ENCODE measurements at regions not wholly inside any gene's neighbourhood (a gene's known extent, or its start where the extent isn't known, plus 50 kb on each side); places are given as distances from the start of the nearest gene placed in this dataset.

GRCh38 chr1:5590717-5591116 lies 401.5 kb downstream of the NPHP4 start:
- no peak for DNase-seq

DNA sequence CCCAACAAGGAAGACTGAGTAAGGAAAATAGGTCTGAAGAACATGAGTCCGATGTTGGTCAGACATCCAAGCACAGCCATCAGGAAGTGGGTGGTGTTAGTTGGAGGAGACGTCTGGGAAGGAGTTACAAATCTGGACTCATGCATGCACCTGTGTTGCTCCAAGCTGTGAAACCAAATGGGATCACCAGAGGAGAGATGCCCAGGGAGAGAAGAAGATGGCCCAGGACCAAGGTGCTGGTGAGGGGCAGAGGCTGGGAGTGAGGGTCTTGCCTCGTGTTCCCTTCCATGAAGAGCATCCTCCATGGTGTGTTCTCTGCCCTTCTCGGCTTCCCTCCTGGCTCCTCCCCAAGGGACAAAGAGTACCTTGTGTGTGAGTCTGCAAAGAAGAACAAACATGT lies 405.6 kb downstream of the NPHP4 start:
- DNase-seq = no peak

DNA sequence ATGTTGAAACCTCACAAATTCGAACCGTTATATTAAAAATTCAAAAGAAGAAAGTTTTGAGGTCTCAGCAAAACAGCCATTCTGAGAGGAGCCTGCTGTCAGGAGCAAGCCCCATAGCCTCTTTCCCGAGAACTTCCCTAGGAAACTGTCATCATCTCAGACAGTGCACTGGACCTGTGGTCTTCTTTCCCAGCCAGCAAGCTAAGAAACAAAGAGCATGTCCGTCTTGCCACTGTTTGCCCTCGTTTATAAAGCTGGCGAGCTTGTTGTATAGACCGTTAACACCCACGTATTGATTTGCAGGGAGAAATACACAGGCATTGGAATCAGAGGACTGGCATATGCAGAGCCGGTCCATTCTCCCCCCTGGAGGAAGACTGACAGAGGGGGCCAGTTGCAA lies 407.0 kb downstream of the NPHP4 start:
- no peak for DNase-seq

GRCh38 chr1:5580926-5581325 lies 411.3 kb downstream of the NPHP4 start:
- no peak for DNase-seq

- no peak for DNase-seq
Observed at GRCh38 chr1:5579966-5580365, 412.3 kb downstream of the NPHP4 start.

DNA sequence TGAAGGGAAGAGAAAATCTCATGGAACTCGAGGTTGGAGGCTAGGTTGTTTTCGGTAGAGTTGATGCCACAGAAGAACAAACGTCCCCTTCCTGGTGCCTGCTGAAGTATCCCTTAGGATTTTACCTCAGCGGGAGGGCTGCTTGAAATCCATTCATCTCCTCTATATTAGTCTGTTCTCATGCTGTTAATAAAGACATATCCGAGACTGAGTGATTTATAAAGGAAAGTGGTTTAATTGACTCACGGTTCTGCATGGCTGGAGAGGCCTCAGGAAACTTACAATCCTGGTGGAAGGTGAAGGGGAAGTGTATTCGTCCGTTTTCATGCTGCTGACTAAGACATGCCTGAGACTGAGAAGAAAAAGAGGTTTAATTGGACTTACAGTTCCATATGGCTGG lies 413.5 kb downstream of the NPHP4 start:
- no peak for DNase-seq

GRCh38 chr1:5577255-5578040 lies 414.8 kb downstream of the NPHP4 start:
- DNase-seq = no peak

- no peak for DNase-seq
Observed at GRCh38 chr1:5576673-5577065, 415.6 kb downstream of the NPHP4 start.

DNA sequence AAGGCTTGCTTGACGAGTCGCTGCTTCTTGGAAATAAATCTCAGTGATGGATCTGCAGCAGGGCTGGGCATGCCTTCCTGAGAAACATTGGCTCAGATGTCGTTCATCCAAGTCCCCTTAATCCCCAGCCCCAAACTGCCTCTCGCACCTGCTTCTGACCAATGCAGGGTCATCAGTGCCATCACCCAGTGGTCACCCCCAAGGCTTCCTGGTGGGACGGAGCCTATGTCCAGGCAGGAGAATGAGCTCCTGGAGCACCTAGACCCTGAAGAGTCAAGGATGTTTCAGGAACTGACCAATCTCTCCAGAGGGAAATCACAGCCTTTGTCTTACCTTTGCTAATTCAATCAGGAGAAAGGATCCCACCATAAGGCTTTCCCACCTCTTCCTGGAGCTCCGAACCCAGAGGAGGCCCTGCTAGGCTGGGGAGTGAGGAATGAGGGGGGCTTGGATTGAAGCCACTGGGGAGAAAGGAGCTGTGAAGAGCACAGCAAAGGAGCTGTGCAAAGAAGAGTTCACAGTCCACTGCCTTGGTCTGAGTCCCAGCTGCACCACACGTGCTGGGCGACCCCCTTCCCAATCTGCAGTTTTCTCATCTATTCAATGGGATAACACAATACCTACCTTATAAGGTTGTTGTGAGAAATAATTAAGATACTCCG lies 416.1 kb downstream of the NPHP4 start:
- no peak for DNase-seq

DNA sequence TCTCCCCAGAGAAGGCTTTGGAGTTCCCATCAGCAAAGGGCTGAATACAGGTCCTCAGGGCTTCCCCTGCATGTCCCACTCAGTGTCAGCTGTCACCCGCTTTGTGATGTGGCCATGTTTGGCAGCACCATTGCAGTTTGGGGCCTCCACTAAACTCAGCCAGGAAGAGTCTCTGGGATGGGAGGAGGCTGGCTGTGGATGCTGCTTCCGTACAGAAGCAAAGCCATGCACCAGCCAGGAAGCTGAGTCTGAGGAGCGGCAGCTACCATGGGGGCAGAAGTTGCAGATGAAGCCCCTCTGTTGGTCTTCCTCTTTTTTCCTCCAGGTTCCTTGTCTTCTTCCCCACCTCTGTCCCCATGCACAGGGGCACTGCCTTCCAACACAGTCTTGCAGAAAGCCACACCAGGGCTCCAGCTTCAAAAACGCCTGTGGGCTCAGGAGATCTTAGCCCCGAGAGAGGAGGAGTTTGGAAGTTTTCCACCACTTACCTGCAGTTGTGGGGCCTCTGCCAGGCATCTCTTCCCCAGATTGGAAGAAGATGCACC lies 416.8 kb downstream of the NPHP4 start:
- no peak for DNase-seq

DNA sequence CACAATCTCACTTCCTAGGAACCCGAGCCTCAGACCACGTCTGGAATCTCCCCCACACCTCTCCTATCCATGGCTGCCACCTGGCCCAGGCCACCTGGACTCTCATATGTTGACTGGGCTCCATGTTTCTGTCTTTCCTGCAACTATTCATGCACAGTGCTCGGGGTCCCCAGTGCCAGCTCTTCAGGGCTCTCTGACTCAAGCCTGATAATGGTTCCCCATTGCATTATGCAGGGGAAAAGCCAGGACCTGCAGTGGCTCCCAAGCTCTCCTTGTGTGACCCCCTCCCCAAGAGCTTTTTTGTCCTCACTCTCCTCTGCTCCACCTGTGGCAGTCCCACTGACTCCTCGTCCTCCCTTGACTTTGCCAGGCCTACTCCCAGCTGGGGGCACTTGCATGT lies 417.6 kb downstream of the NPHP4 start:
- DNase-seq = no peak

DNA sequence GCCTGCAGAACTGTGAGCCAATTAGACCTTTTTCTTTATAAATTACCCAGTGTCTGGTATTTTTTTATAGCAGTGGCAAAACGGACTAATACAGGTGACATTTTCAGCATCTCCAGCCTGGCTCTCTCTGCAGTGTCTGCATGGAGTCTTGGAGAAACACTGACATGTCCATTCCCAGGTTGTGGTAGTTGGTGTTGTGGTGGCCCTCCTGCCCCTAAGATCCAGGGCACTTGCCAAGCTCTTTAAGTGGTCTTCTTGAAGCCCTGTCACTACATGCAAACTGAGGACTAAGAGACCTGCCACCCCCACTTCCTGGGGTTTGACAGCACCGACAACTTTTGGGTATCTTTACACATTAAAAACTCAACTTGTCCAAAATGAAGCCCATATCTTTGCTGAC lies 419.4 kb downstream of the NPHP4 start:
- DNase-seq = no peak

DNA sequence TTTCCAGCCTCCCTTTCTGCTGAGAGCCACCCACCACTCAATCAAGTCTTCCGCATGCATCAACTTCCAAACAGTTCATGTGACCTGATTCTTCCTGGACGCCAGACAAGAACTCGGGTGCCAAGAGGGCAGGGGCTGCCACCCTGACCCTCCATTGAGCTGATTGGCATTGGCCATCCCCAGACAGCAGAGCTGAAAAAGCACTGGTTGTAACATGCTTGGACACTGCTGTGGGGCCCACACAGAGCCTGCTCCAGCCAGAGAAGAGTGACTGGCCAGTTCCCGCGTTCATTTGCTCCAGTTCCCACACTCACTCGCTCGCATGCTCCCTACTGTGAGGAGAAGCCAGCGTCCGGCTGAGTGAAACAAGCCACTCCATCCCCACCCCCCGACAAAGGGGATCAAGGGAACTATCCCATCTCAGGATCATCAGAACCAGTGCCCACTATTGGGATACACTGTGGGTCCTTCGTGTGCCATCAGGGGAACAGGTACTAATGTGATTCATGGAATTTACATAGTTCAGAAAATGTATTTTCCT lies 420.3 kb downstream of the NPHP4 start:
- DNase-seq = no peak

DNA sequence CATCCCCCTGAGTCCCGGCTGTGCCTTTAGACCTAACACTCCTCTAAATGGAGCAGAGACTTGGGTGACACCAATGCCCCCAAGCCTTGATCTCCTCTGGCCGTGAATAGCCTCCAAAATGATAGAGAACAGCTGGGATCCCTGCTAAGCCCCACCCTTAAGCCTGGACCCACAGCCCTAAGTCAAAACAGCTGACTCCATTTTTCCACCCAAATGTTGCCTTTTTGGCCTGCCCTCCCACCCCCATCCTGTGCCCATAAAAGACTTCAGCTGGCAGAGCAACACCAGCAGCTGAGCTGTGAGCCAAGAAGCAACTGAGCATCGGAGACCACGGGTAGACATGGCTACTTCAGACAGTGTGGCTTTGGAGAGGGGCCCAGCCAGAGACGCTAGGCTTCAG lies 420.8 kb downstream of the NPHP4 start:
- no peak for DNase-seq

GRCh38 chr1:5570931-5571330 lies 421.3 kb downstream of the NPHP4 start:
- DNase-seq = no peak

GRCh38 chr1:5568321-5568720 lies 423.9 kb downstream of the NPHP4 start:
- DNase-seq = no peak

DNA sequence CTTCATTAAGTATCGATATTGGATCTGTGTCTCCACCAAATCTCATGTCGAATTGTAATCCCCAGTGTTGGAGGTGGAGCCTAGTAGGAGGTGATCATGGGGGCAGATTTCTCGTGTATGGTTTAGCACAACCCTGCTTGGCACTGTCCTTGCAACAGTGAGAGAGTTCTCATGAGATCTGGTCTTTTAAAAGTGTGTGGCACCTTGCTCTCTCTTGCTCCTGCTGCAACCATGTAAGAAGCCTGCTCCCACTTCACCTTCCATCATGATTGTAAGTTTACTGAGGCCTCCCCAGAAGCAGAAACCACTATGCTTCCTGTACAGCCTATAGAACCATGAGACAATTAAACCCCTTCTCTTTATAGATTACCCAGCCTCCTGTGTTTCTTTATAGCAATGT lies 424.4 kb downstream of the NPHP4 start:
- no peak for DNase-seq

DNA sequence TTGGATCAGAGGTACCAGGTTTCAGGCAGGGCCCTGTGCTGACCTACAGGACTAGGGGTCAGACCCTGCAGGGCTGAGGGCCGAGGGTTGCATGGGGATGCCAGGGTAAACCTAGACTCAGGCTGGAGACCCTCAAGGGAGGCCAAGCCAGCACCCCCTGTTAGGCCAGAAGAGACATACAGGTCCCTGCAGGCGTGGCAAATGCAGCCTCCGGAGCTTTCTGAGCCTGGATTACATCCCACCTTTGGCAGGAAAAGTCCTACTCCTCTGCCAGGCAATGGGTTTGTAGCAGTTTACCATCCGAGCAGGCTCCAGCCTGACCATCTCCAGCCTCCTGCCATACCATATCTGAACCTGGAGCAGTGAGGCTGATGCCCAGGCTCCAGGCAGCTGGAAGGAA lies 425.3 kb downstream of the NPHP4 start:
- DNase-seq = no peak

DNA sequence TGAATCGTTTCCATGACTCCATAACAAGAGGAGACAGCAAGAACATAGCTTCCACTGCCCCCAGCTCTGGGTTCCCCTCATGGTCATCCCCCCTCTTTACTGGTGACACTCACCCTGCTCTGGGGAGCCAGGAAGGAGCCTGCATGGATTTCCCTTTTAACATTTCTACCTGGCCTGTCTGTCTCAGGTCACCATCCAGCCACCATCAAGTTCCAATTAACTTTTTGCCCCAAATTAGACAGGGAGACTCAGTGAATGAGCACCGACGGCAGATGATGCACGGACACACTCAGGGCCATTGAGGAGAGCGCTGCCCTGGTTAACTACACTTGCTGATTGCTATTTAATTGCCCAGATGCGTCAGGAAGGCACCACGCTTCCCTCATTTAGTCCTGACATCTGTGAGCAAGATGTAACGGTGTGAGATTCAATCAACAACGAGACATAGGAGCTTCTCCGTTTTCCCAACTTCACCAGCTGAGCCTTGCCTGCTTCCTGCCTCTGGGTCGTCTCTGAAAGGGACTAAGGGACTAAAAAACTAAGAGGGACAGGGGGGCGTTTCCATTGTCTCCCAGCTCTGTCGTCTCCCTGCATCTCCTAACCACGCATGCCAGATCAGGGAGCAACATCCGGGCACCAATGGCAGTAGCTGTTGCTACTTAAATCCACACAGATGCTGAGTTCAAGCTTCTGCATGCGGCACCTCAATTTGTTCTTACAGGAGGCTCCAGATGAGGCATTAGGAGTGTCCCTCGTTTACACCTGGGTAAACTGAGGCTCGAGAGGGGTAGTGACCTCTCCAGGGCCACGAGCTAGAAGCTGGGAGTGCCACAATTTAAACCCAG lies 426.7 kb downstream of the NPHP4 start:
- DNase-seq = no peak

DNA sequence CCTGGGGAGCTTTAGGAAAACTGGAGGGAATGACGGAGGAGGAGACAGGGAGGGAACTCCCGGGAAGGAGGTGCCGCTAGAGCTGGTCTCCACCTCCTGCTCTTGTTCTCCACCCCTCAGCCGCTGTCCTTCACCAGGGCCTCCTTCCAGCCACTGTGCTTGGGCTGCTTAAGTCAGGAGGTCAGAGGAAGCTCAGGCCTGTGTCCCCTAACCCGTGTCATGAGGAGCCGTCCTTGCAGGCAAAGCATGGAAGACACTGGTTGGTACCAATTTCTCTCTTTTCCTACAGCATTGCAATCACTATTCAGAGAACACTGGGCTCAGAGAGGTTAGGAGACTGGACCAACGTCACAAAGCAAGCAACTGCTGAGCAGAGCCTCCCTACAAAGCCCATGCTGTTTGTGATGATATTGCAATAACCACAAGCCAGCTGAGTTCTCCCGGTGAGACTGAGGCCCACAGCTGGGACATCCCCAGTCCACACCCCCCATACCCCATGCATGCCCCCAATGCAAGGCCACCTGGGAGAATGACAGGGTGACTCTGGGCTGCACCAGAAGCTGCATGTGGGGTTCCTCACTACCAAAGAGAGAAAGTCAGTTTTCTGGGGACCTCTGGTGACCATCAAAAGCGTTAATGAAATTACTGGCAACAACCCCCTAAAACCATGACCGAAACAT lies 427.5 kb downstream of the NPHP4 start:
- no peak for DNase-seq

GRCh38 chr1:5563861-5564577 lies 428.2 kb downstream of the NPHP4 start:
- DNase-seq = no peak

DNA sequence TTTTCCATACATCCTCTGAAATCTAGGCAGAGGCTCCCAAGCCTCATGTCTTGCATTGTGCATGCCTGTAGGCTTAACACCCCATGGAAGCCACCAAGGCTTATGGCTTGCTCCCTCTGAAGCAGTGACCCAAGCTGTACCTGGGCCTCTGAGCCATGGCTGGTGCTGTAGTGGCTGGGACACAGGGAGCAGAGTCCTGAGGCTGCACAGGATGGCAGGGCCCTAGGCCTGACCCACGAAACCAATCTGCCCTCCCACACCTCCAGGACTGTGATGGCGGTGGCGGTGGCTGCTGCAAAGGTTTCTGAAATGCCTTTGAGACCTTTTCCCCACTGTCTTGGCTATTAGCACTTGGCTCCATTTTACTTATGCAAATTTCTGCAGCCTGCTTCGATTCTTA lies 429.5 kb downstream of the NPHP4 start:
- DNase-seq = no peak

All from OCI-M1 (cell line).